Spleen (tissue), 7 donors: ENCODE measurements at regions not wholly inside any gene's neighbourhood (a gene's known extent, or its start where the extent isn't known, plus 50 kb on each side); places are given as distances from the start of the nearest gene placed in this dataset.

Experiments
- POLR2A ChIP-seq, 3 donors: fragments of 450-650 bp; IDR thresholded peaks; one replicate each; pipeline ENCODE4 v1.5.1; 2017; ENCODE audit warnings: antibody characterized with exemption in 3 of 3, mild to moderate bottlenecking in 1 of 3
- POLR2AphosphoS5 ChIP-seq, 3 donors: sonication (generic); formaldehyde crosslinking; IDR thresholded peaks; one replicate each; pipeline ENCODE4 v1.5.1; 2017; ENCODE audit warnings: antibody characterized with exemption in 3 of 3
- TF ChIP-seq, protein P1 (sequence below), 11 experiments: fragments of 200-600 bp in 7 of 11; fragments of 450-650 bp in 4 of 11; sonication (generic) in 4 of 11; IDR thresholded peaks in 8 of 11; conservative IDR thresholded peaks in 3 of 11; 1 replicate in 7 of 11; 2 replicates in 4 of 11; pipeline versions ENCODE4 v1.4.0 to v1.8.0; 2016 to 2021; ENCODE audit warnings: antibody characterized with exemption in 11 of 11, inconsistent platforms in 4 of 11, mild to moderate bottlenecking in 1 of 11
- donor health status: DM: no; HTN: no; CAD: no; lungs with moderate emphysema.
- donor health status: DM: no; HTN: no; CAD: no.
- donor health status: DM: no; HTN: no; CAD: no.

DNA sequence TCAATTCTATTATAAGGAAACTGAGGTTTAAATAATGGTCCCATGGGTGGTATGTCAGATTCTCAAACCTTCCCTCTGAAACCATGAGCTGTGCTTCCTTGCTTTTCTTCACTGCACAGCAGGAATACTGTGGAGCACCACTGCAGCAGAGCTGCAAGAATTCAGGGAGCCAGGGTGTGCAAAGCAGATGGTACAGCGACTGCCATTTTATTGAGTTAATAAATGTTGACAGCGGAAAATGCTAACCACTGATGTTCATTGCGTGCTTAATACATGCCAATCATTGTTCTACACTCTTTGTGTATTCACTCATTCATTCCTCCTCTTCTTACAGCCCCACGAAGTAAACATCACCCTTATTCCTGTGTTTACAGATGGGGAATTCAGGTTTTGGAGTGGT lies 152.2 kb upstream of the THSD7B start:
- TF ChIP-seq, protein P1, sequence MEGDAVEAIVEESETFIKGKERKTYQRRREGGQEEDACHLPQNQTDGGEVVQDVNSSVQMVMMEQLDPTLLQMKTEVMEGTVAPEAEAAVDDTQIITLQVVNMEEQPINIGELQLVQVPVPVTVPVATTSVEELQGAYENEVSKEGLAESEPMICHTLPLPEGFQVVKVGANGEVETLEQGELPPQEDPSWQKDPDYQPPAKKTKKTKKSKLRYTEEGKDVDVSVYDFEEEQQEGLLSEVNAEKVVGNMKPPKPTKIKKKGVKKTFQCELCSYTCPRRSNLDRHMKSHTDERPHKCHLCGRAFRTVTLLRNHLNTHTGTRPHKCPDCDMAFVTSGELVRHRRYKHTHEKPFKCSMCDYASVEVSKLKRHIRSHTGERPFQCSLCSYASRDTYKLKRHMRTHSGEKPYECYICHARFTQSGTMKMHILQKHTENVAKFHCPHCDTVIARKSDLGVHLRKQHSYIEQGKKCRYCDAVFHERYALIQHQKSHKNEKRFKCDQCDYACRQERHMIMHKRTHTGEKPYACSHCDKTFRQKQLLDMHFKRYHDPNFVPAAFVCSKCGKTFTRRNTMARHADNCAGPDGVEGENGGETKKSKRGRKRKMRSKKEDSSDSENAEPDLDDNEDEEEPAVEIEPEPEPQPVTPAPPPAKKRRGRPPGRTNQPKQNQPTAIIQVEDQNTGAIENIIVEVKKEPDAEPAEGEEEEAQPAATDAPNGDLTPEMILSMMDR (IDR thresholded peaks at IDR 0.05 in 8 of 11, conservative IDR thresholded peaks at IDR 0.05 in 3 of 11) = no peak
- TF ChIP-seq POLR2A (IDR thresholded peaks at IDR 0.05) (no peak), POLR2AphosphoS5 (IDR thresholded peaks at IDR 0.05) (no peak)
